ENCODE measurements at regions not wholly inside any gene's neighbourhood (a gene's known extent, or its start where the extent isn't known, plus 50 kb on each side); places are given as distances from the start of the nearest gene placed in this dataset.
"Not testable (repeated sequence)": the region's sequence is repeated elsewhere in the genome, so short reads cannot be mapped to it uniquely, and the experiment has no call there.

- DNase-seq = no peak
Measured at GRCh38 chr13:97881556-97881955, 71.9 kb upstream of the IPO5 start.

GRCh38 chr13:97883396-97883795 lies 70.1 kb upstream of the IPO5 start:
- no peak for DNase-seq

- DNase-seq = no peak
Measured at GRCh38 chr13:97884707-97885468, 68.6 kb upstream of the IPO5 start.

- no peak for DNase-seq
Measured at GRCh38 chr13:97885641-97886040, 67.8 kb upstream of the IPO5 start.

GRCh38 chr13:97889803-97890202 lies 63.7 kb upstream of the IPO5 start:
- DNase-seq = no peak

GRCh38 chr13:97890573-97890972 lies 62.9 kb upstream of the IPO5 start:
- DNase-seq = no peak

- not testable (repeated sequence) for DNase-seq
Measured at GRCh38 chr13:97891964-97892363, 61.5 kb upstream of the IPO5 start.

GRCh38 chr13:97892717-97893116 lies 60.8 kb upstream of the IPO5 start:
- DNase-seq = no peak

GRCh38 chr13:97895383-97895782 lies 58.1 kb upstream of the IPO5 start:
- DNase-seq = no peak

GRCh38 chr13:97896446-97896845 lies 57.0 kb upstream of the IPO5 start:
- no peak for DNase-seq

- DNase-seq = no peak
Measured at GRCh38 chr13:97901716-97902115, 51.8 kb upstream of the IPO5 start.
